A549 (cell line): ENCODE measurements at regions not wholly inside any gene's neighbourhood (a gene's known extent, or its start where the extent isn't known, plus 50 kb on each side); places are given as distances from the start of the nearest gene placed in this dataset.

Experiments
- CBX2 ChIP-seq: fragments of 200-600 bp; sonication (generic); IDR thresholded peaks from 2 replicates; pipeline ENCODE4 v1.6.1; 2016; ENCODE audit warnings: low read depth, mild to moderate bottlenecking, borderline replicate concordance
- CBX8 ChIP-seq: fragments of 200-600 bp; sonication (generic); IDR thresholded peaks from 2 replicates; pipeline ENCODE4 v1.6.1; 2016
- CEBPB ChIP-seq, 2 experiments: fragments of >200 bp in 1 of 2; sonication (Bioruptor Twin) in 1 of 2; formaldehyde crosslinking in 1 of 2; IDR thresholded peaks; 2 replicates each; pipeline ENCODE4 v1.6.1; 2012 to 2016
- CHD2 ChIP-seq: fragments of 150-350 bp; IDR thresholded peaks from 2 replicates; pipeline ENCODE4 v1.6.1; 2014; ENCODE audit warnings: low read length; ENCODE audit not compliant: partially characterized antibody
- MAFK ChIP-seq: fragments of 450-650 bp; IDR thresholded peaks from 2 replicates; pipeline ENCODE4 v1.6.1; 2014; ENCODE audit not compliant: partially characterized antibody
- MYC ChIP-seq: IDR thresholded peaks from 2 replicates; pipeline ENCODE4 v1.6.1; 2012; ENCODE audit warnings: mild to moderate bottlenecking, inconsistent platforms, low read length, improper control_type of control experiment, borderline replicate concordance
- POLR2A ChIP-seq: IDR thresholded peaks from 2 replicates; pipeline ENCODE4 v1.6.1; 2012; ENCODE audit warnings: mild to moderate bottlenecking, low read length
- RAD21 ChIP-seq, 2 experiments: fragments of >200 bp in 1 of 2; sonication (Bioruptor Twin) in 1 of 2; formaldehyde crosslinking in 1 of 2; IDR thresholded peaks in 1 of 2; conservative IDR thresholded peaks in 1 of 2; 2 replicates in 1 of 2; 3 replicates in 1 of 2; pipeline ENCODE4 v1.6.1; 2012 to 2018; ENCODE audit warnings: inconsistent platforms in 1 of 2
- TF ChIP-seq, protein P1 (sequence below): fragments of >200 bp; sonication (Bioruptor Twin); formaldehyde crosslinking; IDR thresholded peaks from 3 replicates; pipeline ENCODE4 v1.5.1; 2016

DNA sequence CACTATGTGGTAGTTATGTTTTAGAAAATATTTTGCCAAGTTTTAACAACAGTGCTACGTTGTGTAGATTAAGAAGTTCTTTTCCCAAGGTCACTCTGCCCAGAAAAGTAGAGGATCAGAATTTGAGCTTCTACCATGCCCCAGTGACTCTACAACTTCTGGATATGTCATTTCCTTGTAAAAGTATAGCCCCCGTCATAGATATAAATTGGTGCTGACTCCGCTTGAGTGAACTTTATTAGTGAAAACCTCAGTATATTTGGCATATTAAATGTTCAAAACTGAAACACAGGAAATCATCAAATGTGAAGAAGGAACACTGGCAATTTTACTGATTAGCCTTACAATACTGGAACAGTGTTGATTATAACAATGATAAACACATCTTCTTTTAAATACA lies 256.7 kb upstream of the UBE2E3 start:
- TF ChIP-seq, protein P1, sequence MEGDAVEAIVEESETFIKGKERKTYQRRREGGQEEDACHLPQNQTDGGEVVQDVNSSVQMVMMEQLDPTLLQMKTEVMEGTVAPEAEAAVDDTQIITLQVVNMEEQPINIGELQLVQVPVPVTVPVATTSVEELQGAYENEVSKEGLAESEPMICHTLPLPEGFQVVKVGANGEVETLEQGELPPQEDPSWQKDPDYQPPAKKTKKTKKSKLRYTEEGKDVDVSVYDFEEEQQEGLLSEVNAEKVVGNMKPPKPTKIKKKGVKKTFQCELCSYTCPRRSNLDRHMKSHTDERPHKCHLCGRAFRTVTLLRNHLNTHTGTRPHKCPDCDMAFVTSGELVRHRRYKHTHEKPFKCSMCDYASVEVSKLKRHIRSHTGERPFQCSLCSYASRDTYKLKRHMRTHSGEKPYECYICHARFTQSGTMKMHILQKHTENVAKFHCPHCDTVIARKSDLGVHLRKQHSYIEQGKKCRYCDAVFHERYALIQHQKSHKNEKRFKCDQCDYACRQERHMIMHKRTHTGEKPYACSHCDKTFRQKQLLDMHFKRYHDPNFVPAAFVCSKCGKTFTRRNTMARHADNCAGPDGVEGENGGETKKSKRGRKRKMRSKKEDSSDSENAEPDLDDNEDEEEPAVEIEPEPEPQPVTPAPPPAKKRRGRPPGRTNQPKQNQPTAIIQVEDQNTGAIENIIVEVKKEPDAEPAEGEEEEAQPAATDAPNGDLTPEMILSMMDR: no peak
- TF ChIP-seq CEBPB (IDR thresholded peaks at IDR 0.05) (no peak), CHD2 (no peak), POLR2A (no peak), MYC (no peak), CBX8 (no peak), CBX2 (no peak), RAD21 (conservative IDR thresholded peaks at IDR 0.05 in 1 of 2, IDR thresholded peaks at IDR 0.05 in 1 of 2) (no peak), MAFK (no peak)
